DMS114 treated with DMSO at 0.1 percent for 48 hours (cell line): ENCODE measurements at regions not wholly inside any gene's neighbourhood (a gene's known extent, or its start where the extent isn't known, plus 50 kb on each side); places are given as distances from the start of the nearest gene placed in this dataset.

Source experiments
- DNase-seq: peaks from one replicate; lab custom pipeline; 2025; ENCODE audit not compliant: unreplicated experiment; lab: John Stamatoyannopoulos, UW

GRCh38 chr2:125471963-125472362 lies 1184.0 kb upstream of the GYPC start:
- DNase-seq, result no peak

- DNase-seq, result no peak
These were observed 1176.8 kb upstream of the GYPC start for GRCh38 chr2:125479143-125479636.

GRCh38 chr2:125490308-125490707 lies 1165.7 kb upstream of the GYPC start:
- no peak for DNase-seq

GRCh38 chr2:125491663-125492062 lies 1164.3 kb upstream of the GYPC start:
- DNase-seq, result no peak

DNA sequence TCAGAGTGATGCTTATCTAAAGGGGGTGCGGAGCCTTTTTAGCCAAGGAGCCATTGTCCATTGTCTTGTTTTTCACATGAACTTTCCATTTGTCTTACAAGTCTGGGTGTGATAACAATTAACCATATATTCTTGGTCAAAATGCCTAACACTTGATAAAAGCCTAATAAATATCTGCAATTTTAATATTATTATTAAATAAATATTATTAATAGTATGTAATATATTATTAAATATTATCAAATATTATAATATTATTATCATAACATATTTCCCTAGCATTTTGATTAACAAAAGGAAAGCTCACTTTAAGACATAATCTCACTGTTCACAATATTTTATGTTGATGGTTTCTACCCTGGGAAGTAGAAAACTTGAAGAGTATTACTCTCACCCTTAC lies 1143.6 kb upstream of the GYPC start:
- no peak for DNase-seq

GRCh38 chr2:125516496-125517109 lies 1139.4 kb upstream of the GYPC start:
- no peak for DNase-seq

DNA sequence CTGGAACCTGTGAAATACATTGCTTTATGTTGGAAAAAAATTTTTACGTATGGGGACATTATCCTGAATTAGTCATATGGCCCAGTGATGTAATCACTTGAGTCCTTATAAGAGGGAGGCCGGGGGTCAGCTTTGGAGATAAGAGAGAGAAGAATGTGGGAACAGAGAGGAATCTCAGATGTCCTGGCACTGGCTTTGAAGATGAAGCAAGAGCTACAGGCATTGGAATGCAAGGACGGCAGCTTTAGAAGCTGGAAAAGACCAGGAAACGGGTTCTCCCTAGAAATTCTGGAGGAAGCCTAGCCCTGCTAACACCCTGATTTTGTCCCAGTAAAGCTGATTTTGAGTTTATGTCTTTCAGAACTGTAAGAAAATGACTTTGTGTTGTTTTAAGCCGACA lies 1129.9 kb upstream of the GYPC start:
- no peak for DNase-seq

- DNase-seq, result no peak
These were observed 1120.9 kb upstream of the GYPC start for GRCh38 chr2:125535089-125535488.

GRCh38 chr2:125543968-125544514 lies 1111.9 kb upstream of the GYPC start:
- no peak for DNase-seq

DNA sequence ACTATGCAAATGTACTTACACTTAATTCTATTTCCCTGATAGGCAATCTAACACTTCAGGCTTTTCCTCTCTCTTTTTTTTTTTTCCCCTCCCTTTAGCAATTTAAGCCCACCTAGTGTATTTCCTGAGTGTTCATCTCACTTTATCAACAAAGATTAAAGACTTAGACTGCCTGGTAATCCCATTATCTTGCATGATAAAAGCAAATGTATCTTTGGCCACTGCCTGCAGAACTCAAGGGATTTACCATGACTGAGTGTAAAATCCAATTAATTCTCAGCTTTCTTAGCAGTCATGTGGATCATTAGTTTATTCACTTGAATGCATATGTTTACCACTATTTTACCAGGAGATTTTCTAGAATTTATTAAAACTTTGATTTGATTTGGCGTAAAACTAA lies 1102.2 kb upstream of the GYPC start:
- no peak for DNase-seq

DNA sequence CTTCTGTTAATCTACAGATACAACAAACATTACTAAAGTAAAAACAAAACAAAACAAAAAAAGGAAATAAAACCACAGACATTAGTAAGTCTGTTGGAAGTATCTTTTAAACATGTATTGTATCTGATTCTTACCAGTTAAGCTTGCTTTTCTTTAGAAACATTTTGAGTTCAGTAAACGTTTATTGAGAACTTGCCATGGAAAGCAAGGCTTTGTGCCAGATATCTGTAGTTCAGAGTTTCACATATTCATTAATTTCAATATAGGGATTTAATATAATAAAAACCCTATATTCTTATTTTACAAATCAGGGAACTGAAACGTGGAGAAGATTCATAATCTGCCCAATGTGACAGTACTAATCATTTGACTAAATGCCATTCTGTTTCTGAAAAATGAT lies 1101.0 kb upstream of the GYPC start:
- DNase-seq, result no peak

DNA sequence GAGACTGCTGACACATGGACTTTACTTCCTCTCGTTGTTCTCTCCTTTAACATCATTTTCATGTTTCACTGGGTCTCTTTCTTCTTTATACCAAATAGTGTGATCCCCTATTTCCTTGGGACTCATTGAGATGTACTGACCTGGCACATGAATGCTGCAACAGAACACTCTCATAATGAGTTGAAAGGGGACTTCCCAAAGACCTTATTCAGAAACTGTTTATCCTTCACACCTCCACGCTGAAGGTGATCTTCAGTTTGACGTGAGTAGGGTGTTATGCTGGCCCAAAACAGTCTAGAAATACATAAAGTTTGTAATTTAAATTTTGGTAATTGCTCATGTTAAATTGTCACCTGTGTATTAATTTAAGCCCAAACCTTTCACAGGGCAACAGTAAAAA lies 1096.8 kb upstream of the GYPC start:
- DNase-seq, result no peak

DNA sequence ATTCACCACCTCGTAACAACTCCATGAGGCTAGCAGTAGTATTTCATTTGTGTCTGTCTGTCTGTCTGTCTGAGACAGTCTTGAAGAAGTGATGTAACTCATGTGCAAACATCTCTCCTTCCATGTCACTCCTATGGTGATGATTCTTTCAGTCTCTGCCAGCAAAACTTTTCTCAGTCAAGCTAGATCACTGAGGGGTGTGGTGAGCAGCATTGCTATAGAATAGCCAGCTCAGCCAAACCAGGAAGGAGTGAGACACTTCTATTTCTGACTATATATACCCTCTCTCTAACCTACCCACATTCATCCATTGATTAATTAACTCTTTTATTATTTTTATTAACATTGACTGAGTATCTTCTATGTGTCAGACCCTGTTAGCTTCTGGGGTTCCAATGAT lies 1095.1 kb upstream of the GYPC start:
- no peak for DNase-seq

DNA sequence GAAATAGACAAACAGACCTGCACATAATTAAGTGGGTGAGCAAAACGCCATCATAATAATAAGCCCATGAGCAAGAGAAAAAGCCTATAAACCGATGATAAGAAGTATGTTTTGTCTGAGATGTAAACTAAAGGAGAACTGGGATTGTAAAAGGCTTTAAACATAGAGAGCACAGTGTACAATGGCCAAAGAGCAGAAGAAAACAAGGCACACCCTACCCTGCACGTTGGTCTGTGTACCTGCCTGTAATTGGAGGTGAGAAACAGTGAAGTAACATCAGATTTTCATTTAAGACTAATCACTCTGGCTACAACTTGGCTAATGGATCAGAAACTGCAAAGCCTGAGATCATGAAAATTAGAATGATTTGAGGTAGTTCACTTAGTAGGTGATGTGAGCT lies 1094.7 kb upstream of the GYPC start:
- no peak for DNase-seq

DNA sequence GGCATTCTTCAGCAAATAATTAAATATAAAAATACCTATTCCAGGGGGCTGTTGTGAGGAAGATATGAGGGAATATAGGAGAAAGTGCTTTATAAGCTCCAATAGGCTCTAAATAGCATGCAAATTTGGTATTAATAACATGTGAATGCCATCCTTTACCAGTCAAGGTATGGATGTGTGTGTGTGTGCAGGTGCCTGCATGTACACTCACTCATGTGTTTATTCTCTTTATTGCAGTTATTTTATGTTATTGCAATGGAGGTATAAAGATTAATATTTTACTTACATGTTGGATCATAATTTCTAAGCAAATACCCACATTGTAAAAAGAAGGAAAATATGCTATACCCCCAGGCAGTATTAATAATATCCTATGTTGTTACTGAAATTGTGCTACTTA lies 1093.0 kb upstream of the GYPC start:
- no peak for DNase-seq

GRCh38 chr2:125564471-125564870 lies 1091.5 kb upstream of the GYPC start:
- no peak for DNase-seq

DNA sequence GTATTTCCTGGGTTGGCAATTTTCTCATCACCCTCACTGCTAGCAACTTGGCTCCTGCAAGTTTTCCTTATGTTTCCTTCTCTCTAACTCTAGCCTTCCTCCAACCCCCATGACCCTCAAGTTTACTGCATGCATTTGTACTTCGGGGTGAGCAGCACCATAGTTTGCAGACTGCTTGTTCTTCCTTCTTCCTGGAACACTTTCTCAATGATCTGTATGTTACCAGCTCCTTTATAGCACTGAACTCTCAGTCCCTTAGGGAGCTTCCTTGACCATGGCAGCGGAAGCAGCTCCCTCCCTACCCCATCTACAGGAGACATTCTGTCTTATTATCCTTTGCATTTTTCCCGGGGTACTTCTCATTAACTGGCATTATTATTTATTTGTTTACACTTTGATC lies 1089.5 kb upstream of the GYPC start:
- no peak for DNase-seq

DNA sequence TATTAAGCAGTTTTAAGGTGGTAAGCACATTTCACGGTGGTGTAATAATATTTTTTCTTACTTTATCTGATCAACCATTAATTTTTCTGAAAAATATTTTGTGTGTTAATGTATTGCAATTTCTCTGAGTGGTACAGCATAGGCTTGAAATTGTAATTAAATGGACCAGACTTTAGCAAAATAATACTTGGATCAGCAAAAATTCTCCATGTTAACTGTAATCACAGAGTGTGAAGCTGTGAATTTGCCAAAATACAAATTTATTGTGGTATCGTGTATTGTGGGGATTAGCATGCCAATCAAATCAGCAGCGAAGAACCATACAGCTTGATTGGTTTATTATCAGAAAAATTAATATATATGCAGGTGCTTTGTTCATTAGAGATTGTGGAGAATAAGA lies 1088.9 kb upstream of the GYPC start:
- DNase-seq, result no peak

- no peak for DNase-seq
These were observed 1083.3 kb upstream of the GYPC start for GRCh38 chr2:125572660-125573059.

DNA sequence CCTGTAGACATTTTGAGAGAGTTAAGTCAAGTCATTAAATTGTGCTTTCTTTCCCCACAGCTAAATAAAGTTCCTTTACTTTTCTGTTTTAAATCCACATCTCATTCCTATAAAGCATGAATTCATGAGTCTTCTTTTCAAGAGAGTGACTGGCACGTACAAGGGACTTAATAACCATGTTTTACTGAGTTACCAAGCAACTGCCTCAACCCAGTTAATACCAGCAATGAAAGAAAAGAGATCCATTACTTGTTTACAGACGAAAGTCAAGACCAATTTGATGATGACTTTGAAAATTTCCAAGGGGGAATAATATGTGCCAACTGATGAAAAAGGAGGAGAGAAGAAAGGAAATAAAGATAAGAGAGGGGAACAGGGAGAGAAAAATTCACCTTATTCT lies 1082.5 kb upstream of the GYPC start:
- no peak for DNase-seq

DNA sequence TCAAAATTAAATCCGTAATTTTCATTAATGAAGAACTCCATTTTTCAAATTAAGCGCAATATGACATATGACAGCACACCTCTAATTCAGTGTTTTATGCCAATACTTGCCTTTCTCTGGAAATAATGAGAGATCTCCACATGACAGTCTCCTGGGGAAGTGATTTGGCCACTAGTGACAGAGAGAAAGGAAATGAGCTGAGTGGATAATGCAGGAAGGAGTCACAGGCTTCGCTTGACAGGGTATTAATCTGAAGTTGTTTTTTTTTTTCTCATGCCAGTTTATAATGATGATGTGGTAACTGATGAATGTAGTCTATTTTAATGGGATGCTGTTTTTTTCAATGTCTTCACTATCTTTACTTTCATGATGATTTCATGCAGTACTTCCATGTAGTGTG lies 1079.4 kb upstream of the GYPC start:
- no peak for DNase-seq

GRCh38 chr2:125581557-125581956 lies 1074.4 kb upstream of the GYPC start:
- DNase-seq, result no peak

DNA sequence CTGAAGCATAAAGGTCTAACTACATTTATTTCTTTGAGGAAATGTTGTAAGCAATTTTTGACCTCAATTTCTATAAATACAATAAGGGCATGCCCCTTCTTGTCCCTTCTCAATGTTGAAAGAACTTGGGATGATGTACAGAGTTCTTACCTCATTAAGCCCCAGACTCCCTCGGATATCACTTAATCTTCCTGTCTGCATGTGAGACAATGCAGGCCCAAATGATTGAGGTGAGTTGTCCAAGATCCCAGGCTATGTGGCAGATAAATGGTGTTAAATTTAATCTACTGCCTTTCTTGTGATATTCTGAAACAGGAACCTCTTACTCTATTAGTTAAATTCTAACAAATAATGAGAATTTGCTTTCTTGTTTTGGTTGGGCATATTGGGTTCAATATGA lies 1073.4 kb upstream of the GYPC start:
- no peak for DNase-seq
